ENCODE measurements at regions not wholly inside any gene's neighbourhood (a gene's known extent, or its start where the extent isn't known, plus 50 kb on each side); places are given as distances from the start of the nearest gene placed in this dataset.
"Not testable (repeated sequence)": the region's sequence is repeated elsewhere in the genome, so short reads cannot be mapped to it uniquely, and the experiment has no call there.

- TF ChIP-seq CTCF, POLR2AphosphoS5, POLR2A (IDR thresholded peaks at IDR 0.05): not testable (repeated sequence)
Measured at GRCh38 chr21:24419641-24420040, 1187.6 kb downstream of the MRPL39 start.
